Activated CD4-positive, CD25-positive, alpha-beta regulatory T cell treated with anti-CD3 and anti-CD28 coated beads, Interleukin-2, amount 50 U/mL, for 24 hours (primary cell): ENCODE measurements at regions not wholly inside any gene's neighbourhood (a gene's known extent, or its start where the extent isn't known, plus 50 kb on each side); places are given as distances from the start of the nearest gene placed in this dataset.
"Not testable (repeated sequence)": the region's sequence is repeated elsewhere in the genome, so short reads cannot be mapped to it uniquely, and the experiment has no call there.

ENCODE experiments used
- ATAC-seq, 2 donors: fragments of 150-1000 bp; cut with Tn5 transposase; one replicate each; pipeline ENCODE4 v1.10.0; 2021; ENCODE audit warnings: mild to moderate bottlenecking in 1 of 2, moderate library complexity in 1 of 2

- ATAC-seq: no peak
These were observed 588.0 kb upstream of the HS3ST1 start for GRCh38 chr4:12016729-12017128.

- no peak for ATAC-seq
These were observed 576.8 kb upstream of the HS3ST1 start for GRCh38 chr4:12005471-12005870.

- ATAC-seq: not testable (repeated sequence)
These were observed 567.9 kb upstream of the HS3ST1 start for GRCh38 chr4:11996581-11996980.

- ATAC-seq: no peak
These were observed 548.1 kb upstream of the HS3ST1 start for GRCh38 chr4:11976726-11977263.

GRCh38 chr4:11973270-11973669 lies 544.6 kb upstream of the HS3ST1 start:
- no peak for ATAC-seq

- ATAC-seq: no peak
These were observed 542.1 kb upstream of the HS3ST1 start for GRCh38 chr4:11970754-11971153.

GRCh38 chr4:11966782-11967181 lies 538.1 kb upstream of the HS3ST1 start:
- ATAC-seq: no peak

- no peak for ATAC-seq
These were observed 525.4 kb upstream of the HS3ST1 start for GRCh38 chr4:11954093-11954492.

- ATAC-seq: no peak
These were observed 520.7 kb upstream of the HS3ST1 start for GRCh38 chr4:11949355-11949754.

GRCh38 chr4:11947629-11948028 lies 518.9 kb upstream of the HS3ST1 start:
- not testable (repeated sequence) for ATAC-seq

GRCh38 chr4:11937941-11938340 lies 509.2 kb upstream of the HS3ST1 start:
- ATAC-seq: no peak

GRCh38 chr4:11931266-11931820 lies 502.6 kb upstream of the HS3ST1 start:
- no peak for ATAC-seq

GRCh38 chr4:11929080-11929479 lies 500.4 kb upstream of the HS3ST1 start:
- no peak for ATAC-seq

- ATAC-seq: no peak
These were observed 490.6 kb upstream of the HS3ST1 start for GRCh38 chr4:11919316-11919715.

- no peak for ATAC-seq
These were observed 485.7 kb upstream of the HS3ST1 start for GRCh38 chr4:11914406-11914805.

- ATAC-seq: no peak
These were observed 484.2 kb upstream of the HS3ST1 start for GRCh38 chr4:11912886-11913285.

- ATAC-seq: no peak
These were observed 482.1 kb upstream of the HS3ST1 start for GRCh38 chr4:11910812-11911211.

GRCh38 chr4:11908712-11909111 lies 480.0 kb upstream of the HS3ST1 start:
- no peak for ATAC-seq

GRCh38 chr4:11908205-11908604 lies 479.5 kb upstream of the HS3ST1 start:
- ATAC-seq: no peak

- no peak for ATAC-seq
These were observed 476.4 kb upstream of the HS3ST1 start for GRCh38 chr4:11904846-11905739.

- no peak for ATAC-seq
These were observed 475.4 kb upstream of the HS3ST1 start for GRCh38 chr4:11904117-11904535.

- ATAC-seq: no peak
These were observed 472.4 kb upstream of the HS3ST1 start for GRCh38 chr4:11901089-11901488.

- no peak for ATAC-seq
These were observed 471.7 kb upstream of the HS3ST1 start for GRCh38 chr4:11900359-11900758.

- ATAC-seq: no peak
These were observed 470.1 kb upstream of the HS3ST1 start for GRCh38 chr4:11898796-11899195.
